ES-I3 (cell line): ENCODE measurements at regions not wholly inside any gene's neighbourhood (a gene's known extent, or its start where the extent isn't known, plus 50 kb on each side); places are given as distances from the start of the nearest gene placed in this dataset.

ENCODE experiments used
- H3K36me3 ChIP-seq: 2 replicates; pipeline ENCODE4 v1.6.1; 2013; ENCODE audit warnings: mild to moderate bottlenecking, low read length, control low read depth, moderate library complexity; ENCODE audit not compliant: insufficient read depth
- H3K4me1 ChIP-seq: 2 replicates; pipeline ENCODE4 v1.6.1; 2013; ENCODE audit warnings: mild to moderate bottlenecking, control low read depth, low read length; ENCODE audit not compliant: insufficient read depth
- H3K9ac ChIP-seq: 2 replicates; pipeline ENCODE4 v1.6.1; 2013; ENCODE audit warnings: low read depth, mild to moderate bottlenecking, low read length, moderate library complexity
- H3K9me3 ChIP-seq: 2 replicates; pipeline ENCODE4 v1.6.1; 2013; ENCODE audit warnings: mild to moderate bottlenecking, low read length, moderate library complexity; ENCODE audit not compliant: control insufficient read depth, insufficient read depth

DNA sequence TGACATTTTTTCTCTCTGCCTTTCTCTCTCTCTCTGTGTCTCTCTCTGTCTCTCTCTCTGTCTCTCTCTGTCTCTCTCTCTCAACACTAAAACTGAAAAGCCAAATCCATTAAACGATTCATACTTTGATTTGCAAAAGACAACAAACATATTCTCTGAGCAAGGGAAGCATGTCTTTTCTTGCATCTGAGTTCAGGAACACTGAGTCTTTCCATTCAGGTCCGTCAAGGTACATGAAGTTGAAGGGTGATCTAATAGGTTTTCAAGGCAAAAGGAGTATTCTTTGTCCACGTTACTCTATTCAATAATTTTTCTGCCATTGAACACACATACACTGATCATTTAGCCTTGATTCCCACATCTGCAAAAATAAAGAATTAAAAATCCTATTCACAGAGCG lies 900.9 kb downstream of the BCL11B start:
- Histone ChIP-seq H3K36me3 (no peaks in the 10 kb centered on the region), H3K4me1 (no peaks in the 10 kb centered on the region), H3K9ac (no peak overlapping the region), H3K9me3 (no peaks in the 10 kb centered on the region)

DNA sequence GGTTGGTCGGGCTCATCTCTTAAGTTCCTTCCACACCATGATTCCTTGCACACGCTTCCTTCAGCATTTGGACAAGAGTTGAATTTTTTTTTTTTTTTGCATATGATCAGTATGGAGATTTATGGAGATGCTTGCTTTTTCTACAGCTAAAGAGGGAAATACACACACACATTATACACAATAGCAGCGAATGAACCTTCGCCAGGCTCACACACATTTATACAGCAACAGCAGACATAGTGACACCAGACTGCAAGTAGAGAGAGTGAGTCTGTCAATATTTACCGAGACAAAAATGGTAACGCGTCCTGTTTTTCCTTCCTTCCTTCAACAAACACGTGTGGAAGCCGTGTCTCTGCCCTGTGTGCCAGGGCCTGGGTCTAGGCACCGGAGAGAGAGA lies 897.9 kb downstream of the BCL11B start:
- no peaks in the 10 kb centered on the region for H3K9me3 ChIP-seq
- no peaks in the 10 kb centered on the region for H3K4me1 ChIP-seq

DNA sequence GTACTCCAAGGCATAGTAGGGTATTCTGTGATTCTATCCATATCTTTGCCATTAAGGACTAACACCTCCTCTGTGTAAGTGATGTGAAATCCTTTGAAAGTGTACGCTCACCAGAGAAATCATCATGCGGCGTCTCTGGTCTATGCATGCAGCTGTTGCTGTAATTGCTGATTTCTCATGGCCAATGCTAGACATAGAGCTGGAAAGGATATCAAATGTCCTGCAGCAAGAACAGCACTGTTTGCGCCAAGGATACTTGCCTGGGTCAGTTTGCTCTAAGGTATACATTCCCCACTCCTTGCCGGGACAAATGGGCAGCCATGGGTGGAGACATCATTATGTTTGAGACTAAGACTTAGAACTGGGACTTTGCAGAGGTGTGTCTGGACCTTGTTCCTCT lies 896.4 kb downstream of the BCL11B start:
- H3K9me3 ChIP-seq: no peaks in the 10 kb centered on the region
- no peaks in the 10 kb centered on the region for H3K36me3 ChIP-seq
- H3K9ac ChIP-seq: no peak overlapping the region
- no peaks in the 10 kb centered on the region for H3K4me1 ChIP-seq

More for the DNA sequence above, 897.9 kb downstream of the BCL11B start:
- Histone ChIP-seq H3K36me3 (no peaks in the 10 kb centered on the region), H3K9ac (no peak overlapping the region)

DNA sequence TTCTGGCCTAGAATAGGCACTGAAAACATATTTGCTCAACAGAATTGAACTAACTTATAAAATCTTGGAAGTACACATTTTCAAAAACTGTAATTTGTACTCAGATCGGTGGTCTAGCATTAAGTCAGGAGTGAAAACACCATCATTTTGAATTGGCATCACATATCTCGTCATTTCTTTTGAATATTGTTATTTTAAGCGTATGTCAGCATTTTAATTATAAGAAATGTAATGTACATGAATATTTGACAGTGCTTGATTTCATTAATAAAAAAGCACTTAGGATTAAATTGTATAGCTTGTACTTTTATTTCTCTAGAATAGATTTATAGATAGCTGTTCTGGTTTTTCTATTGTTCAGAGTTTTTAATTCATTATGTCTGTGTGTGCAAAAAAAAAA lies 892.2 kb downstream of the BCL11B start:
- no peak overlapping the region for H3K9ac ChIP-seq

DNA sequence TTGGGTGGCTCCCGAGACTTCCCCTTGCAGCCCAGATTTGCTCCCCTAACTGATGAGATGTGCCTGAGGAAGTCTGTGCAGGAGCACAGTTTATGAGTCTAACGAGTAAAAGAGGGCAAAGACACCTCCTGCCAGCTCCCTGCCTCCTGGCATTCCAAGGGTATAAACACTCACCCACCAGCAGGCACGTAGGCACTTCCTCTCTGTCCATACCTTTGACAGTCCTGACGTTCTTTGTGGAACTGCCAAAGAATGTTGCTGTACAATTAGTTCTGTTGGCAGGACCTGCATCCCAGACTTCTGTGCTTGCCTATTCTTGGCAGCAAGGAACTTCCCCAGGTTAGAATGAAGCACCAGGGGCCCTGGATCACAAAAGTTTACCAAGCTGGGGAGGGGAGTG lies 889.3 kb downstream of the BCL11B start:
- Histone ChIP-seq H3K36me3 (no peaks in the 10 kb centered on the region), H3K9me3 (no peaks in the 10 kb centered on the region; the same call in 1 of the 2 replicates), H3K9ac (no peak overlapping the region), H3K4me1 (no peaks in the 10 kb centered on the region)

More for the DNA sequence above, 892.2 kb downstream of the BCL11B start:
- no peaks in the 10 kb centered on the region for H3K36me3 ChIP-seq
- no peaks in the 10 kb centered on the region; the same call in 1 of the 2 replicates for H3K9me3 ChIP-seq
- H3K4me1 ChIP-seq: no peaks in the 10 kb centered on the region

DNA sequence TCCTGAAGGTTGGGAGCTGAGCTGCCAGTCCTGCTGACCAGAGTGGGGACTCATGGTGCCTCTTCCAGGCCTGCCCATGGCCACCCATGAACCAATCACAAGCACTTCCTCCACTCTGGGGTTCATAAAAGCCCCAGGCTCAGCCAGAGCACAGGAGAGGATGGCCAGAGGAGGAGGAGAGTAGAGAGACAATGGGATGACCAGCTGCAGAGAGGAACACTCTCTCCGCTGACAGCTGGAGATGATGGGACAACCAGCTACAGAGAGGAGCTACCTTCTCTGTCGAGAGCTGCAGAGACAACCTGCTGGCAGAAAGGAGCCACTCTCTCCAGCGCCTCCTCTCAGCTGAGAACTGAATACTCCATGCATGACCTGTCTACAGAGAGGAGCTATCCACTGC lies 886.1 kb downstream of the BCL11B start:
- no peak overlapping the region for H3K9ac ChIP-seq
- no peaks in the 10 kb centered on the region for H3K4me1 ChIP-seq
- no peaks in the 10 kb centered on the region for H3K36me3 ChIP-seq
- no peaks in the 10 kb centered on the region; the same call in 1 of the 2 replicates for H3K9me3 ChIP-seq

DNA sequence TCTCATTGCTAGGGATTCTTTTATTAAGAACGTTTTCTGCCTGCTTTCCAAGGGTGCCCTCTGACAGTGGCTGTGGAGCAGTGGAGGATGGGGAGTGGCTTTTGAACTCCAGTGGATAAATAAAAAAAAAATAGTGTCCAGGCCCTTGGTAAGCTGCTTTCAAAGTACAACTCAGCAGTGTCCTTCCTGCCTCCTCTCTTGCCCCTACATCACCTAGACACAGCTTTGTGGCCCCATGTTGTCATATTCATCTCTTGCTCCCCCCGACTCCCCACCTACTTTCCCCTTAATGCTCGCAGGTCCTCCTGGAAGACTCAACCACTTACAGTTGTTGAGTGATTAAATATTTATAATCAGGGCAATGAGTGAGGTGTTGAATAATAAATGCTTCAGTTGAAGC lies 880.9 kb downstream of the BCL11B start:
- Histone ChIP-seq H3K4me1 (no peaks in the 10 kb centered on the region), H3K9ac (no peak overlapping the region), H3K9me3 (0 out of 2 replicates have a peak, but pooled peaks cover 3% of the 10 kb centered on the region), H3K36me3 (no peaks in the 10 kb centered on the region)

DNA sequence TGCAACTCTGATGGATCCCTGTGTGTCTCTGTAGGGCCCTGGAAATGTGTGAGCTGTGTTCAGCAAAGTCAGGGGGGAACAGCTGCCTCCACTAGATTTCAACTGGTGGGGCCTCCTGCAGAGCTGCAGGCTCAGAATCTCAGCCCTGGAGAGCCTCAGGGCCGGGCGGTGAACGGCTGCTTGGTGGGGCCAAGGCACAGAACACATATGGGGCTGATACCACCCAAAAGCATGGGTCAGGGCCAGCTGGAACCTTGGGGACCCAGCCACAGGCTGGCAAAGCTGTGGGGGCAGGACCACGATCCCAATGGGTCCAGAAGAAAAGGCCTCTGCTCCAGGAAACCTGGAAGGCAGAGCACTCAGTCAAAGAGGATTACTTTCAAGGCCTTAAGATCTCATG lies 878.5 kb downstream of the BCL11B start:
- Histone ChIP-seq H3K36me3 (no peaks in the 10 kb centered on the region), H3K9me3 (0 out of 2 replicates have a peak, but pooled peaks cover 3% of the 10 kb centered on the region), H3K4me1 (no peaks in the 10 kb centered on the region), H3K9ac (no peak overlapping the region)

DNA sequence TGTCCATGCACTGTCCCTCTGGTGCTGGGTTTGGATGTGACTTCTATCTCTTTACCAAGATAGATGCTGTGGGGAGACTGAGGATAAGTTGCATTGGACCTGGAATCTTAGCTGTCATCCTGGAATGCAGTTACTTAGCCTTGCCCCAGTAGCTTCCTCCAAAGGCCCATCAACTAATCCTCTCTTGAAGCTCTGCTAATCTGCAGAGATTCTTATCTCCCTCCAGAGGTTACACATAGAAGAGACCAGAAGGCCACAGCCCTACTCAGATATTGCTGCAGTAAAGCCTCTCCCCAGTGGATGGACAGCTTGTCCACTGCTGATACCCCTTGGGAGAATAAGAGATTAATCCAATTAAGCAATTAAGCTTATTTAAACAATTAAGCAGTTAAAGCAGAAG lies 867.2 kb downstream of the BCL11B start:
- Histone ChIP-seq H3K36me3 (no peaks in the 10 kb centered on the region), H3K4me1 (no peaks in the 10 kb centered on the region), H3K9me3 (no peaks in the 10 kb centered on the region), H3K9ac (no peak overlapping the region)

DNA sequence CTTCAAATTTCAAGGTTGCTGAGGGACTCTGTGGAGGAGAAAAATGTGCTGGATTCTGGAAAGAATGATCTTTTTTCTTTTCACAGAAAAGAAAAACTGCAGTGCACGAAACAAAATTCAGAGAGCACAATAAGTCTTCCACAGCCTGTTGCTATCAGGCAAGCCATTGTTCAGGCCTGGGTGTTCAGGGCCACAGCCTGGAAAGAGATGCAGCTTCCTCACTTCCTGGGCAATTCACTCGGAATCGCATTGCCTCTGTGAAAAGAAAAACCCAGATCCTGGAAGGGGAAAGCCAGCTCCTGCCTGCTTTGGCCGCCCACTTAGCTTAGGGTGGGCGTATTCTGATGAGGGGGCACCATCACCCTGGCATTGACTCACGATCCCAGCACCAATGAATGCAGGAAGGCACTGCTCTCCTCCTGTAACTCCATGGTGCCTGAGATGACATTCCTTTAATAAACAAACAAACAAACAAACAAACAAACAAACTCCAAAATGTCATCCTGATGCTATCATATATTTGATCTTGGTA lies 863.9 kb downstream of the BCL11B start:
- Histone ChIP-seq H3K9me3 (no peaks in the 10 kb centered on the region), H3K9ac (no peak overlapping the region), H3K36me3 (no peaks in the 10 kb centered on the region), H3K4me1 (no peaks in the 10 kb centered on the region)

DNA sequence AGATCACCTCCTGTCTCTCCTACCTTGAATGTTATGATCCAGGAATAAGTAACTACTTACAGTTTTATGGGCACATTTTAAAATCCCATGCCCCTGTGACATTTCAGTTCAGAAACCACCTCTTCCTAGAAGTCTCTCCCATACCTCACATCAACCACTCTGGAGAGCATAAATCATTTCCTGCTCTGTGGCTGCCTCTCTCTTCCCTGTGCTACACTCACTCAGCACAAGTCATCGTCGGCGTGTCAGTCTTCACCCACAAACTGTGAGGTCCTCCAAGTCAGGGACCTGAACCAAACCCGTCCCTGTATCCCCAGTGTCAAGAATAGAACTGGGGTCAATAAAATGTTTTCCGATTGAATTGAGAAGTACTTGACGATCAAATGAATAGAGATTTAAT lies 863.3 kb downstream of the BCL11B start:
- Histone ChIP-seq H3K4me1 (no peaks in the 10 kb centered on the region), H3K9ac (no peak overlapping the region)

DNA sequence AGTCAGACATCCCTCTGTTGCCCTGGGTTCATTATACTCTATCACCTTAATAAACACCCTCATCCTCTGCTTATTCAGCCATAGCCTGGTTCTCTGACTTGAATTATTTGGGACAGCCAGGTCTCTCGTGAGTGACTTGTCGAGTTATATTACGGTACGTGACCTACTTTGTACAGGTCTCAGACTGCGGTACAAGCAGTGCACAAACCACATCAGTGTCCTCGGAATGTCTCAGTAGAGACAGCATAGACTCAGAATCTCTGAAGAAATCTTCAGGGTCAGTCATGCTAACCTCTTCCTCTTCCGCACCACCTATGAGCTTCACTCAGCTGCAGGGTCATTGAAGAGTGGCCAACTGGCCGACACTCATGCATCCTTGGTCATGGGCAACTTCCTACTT lies 860.8 kb downstream of the BCL11B start:
- no peaks in the 10 kb centered on the region for H3K4me1 ChIP-seq
- H3K9me3 ChIP-seq: no peaks in the 10 kb centered on the region
- no peaks in the 10 kb centered on the region for H3K36me3 ChIP-seq
- no peak overlapping the region for H3K9ac ChIP-seq

More for the DNA sequence above, 863.3 kb downstream of the BCL11B start:
- H3K36me3 ChIP-seq: no peaks in the 10 kb centered on the region
- no peaks in the 10 kb centered on the region for H3K9me3 ChIP-seq

DNA sequence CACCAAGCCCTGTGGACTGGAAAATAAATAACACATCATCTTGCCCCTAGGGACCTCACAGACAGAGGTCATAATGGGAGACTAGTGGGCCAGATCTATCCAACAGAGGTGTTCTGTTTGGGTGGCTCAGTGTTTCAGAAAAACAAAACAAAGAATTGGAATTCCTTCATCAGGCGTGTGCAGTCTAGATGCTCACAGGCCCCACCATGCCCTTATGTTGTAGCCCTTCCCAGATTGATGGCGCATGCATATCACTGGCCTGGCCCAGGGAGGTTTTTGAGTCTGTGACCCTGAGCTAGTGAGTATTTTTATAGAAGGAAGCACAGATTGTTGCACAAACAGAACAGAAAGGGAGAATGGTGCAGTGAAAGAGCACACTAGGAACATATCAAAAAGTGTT lies 859.6 kb downstream of the BCL11B start:
- Histone ChIP-seq H3K36me3 (no peaks in the 10 kb centered on the region), H3K9ac (no peak overlapping the region), H3K4me1 (no peaks in the 10 kb centered on the region), H3K9me3 (no peaks in the 10 kb centered on the region)

DNA sequence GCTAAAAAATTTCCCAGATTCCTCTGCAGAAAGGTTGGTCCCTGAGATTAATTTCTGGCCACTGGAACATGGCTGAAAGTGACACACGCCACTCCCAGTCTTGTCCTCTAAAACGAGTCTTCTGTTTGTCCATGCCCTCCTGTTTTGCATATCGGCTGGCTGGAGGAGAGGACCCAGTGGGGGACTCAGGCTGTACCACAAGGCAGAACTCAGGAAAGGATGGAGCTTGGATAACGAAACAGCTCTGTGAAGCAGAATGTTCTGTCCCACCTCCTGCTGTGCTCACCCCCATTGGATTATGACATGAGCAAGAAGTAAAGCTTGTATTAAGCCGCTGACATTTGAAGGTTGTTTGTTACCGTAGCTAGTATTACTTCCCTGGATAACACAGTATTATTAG lies 856.2 kb downstream of the BCL11B start:
- Histone ChIP-seq H3K36me3 (no peaks in the 10 kb centered on the region), H3K4me1 (no peaks in the 10 kb centered on the region), H3K9me3 (no peaks in the 10 kb centered on the region), H3K9ac (no peak overlapping the region)

DNA sequence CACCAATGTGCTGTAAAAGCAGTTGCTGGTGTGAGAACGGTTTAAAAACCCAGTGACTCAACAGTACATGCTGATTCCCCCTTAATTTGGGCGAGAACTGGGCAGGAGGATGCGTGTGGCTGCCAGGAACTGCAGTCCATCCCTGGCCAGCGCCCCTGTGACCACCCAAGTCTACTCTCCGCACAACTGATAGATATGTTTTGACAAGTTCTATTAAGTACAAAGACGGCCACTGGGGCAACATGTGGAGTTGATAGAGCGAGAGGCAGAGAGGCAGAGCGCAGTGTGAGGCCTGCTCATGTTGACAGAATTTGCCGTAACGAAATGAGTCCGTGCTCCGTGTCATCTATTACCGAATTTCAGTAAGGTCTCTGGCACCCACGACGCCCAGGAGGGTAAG lies 855.0 kb downstream of the BCL11B start:
- Histone ChIP-seq H3K4me1 (no peaks in the 10 kb centered on the region), H3K36me3 (no peaks in the 10 kb centered on the region), H3K9me3 (no peaks in the 10 kb centered on the region), H3K9ac (no peak overlapping the region)
